ENCODE measurements at regions not wholly inside any gene's neighbourhood (a gene's known extent, or its start where the extent isn't known, plus 50 kb on each side); places are given as distances from the start of the nearest gene placed in this dataset.

DNA sequence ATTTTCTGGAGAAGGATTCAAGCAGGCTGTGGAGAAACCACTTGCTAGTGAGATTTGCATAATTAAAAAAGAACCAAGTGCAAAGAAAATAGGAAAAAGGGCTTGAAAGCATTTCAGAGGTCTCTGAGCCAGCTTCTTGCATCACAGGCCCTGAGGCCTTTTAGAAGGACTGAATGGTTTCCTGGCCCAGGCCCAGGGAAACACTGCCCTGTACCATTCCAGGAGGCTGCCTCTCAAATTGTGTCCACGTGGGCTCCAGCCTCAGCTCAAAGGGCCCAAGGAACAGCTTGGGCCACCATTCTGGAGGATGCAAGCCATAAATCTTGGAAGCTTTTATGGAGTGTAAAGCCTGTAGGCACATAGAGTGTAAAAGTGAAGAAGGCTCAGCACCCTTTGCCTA lies 523.3 kb upstream of the VRK2 start:
- TF ChIP-seq POLR2AphosphoS5 (IDR thresholded peaks at IDR 0.05) (no peak), POLR2A (IDR thresholded peaks at IDR 0.05) (no peak), EP300 (IDR thresholded peaks at IDR 0.05) (no peak)
- TF ChIP-seq, protein P1, sequence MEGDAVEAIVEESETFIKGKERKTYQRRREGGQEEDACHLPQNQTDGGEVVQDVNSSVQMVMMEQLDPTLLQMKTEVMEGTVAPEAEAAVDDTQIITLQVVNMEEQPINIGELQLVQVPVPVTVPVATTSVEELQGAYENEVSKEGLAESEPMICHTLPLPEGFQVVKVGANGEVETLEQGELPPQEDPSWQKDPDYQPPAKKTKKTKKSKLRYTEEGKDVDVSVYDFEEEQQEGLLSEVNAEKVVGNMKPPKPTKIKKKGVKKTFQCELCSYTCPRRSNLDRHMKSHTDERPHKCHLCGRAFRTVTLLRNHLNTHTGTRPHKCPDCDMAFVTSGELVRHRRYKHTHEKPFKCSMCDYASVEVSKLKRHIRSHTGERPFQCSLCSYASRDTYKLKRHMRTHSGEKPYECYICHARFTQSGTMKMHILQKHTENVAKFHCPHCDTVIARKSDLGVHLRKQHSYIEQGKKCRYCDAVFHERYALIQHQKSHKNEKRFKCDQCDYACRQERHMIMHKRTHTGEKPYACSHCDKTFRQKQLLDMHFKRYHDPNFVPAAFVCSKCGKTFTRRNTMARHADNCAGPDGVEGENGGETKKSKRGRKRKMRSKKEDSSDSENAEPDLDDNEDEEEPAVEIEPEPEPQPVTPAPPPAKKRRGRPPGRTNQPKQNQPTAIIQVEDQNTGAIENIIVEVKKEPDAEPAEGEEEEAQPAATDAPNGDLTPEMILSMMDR (IDR thresholded peaks at IDR 0.05): no peak
